Ecto neural progenitor cell (in vitro differentiated cells): ENCODE measurements at regions not wholly inside any gene's neighbourhood (a gene's known extent, or its start where the extent isn't known, plus 50 kb on each side); places are given as distances from the start of the nearest gene placed in this dataset.

Source experiments
- DNase-seq: peaks from one replicate; pipeline ENCODE4 v3.0.0-alpha.2; 2018; ENCODE audit warnings: low spot score

- no peak for DNase-seq
Observed at GRCh38 chr4:104964410-104965175, 182.1 kb upstream of the TET2 start.

GRCh38 chr4:104966349-104967033 is 180.2 kb upstream of the TET2 start:
- no peak for DNase-seq

- DNase-seq = no peak
Observed at GRCh38 chr4:104967034-104967401, 179.7 kb upstream of the TET2 start.

GRCh38 chr4:104969394-104970082 is 177.1 kb upstream of the TET2 start:
- no peak for DNase-seq

- no peak for DNase-seq
Observed at GRCh38 chr4:104971462-104971861, 175.2 kb upstream of the TET2 start.

- DNase-seq = no peak
Observed at GRCh38 chr4:104973708-104974107, 173.0 kb upstream of the TET2 start.

GRCh38 chr4:104975617-104976016 is 171.1 kb upstream of the TET2 start:
- DNase-seq = no peak

GRCh38 chr4:104976262-104976661 is 170.4 kb upstream of the TET2 start:
- no peak for DNase-seq

- no peak for DNase-seq
Observed at GRCh38 chr4:104979083-104979760, 167.5 kb upstream of the TET2 start.

GRCh38 chr4:104983615-104984179 is 163.0 kb upstream of the TET2 start:
- DNase-seq = no peak

GRCh38 chr4:104986306-104986705 is 160.4 kb upstream of the TET2 start:
- DNase-seq = no peak

GRCh38 chr4:104989371-104989770 is 157.3 kb upstream of the TET2 start:
- DNase-seq = no peak

GRCh38 chr4:105002278-105002677 is 144.4 kb upstream of the TET2 start:
- no peak for DNase-seq

GRCh38 chr4:105014234-105014633 is 132.4 kb upstream of the TET2 start:
- DNase-seq = no peak

- DNase-seq = no peak
Observed at GRCh38 chr4:105014635-105015034, 132.0 kb upstream of the TET2 start.

- no peak for DNase-seq
Observed at GRCh38 chr4:105015750-105016149, 130.9 kb upstream of the TET2 start.

GRCh38 chr4:105022811-105023667 is 123.6 kb upstream of the TET2 start:
- no peak for DNase-seq

GRCh38 chr4:105023668-105024055 is 123.0 kb upstream of the TET2 start:
- DNase-seq = no peak

GRCh38 chr4:105025263-105026017 is 121.2 kb upstream of the TET2 start:
- no peak for DNase-seq

GRCh38 chr4:105036991-105037390 is 109.7 kb upstream of the TET2 start:
- DNase-seq = no peak

GRCh38 chr4:105042451-105042850 is 104.2 kb upstream of the TET2 start:
- DNase-seq = no peak
